ENCODE measurements at regions not wholly inside any gene's neighbourhood (a gene's known extent, or its start where the extent isn't known, plus 50 kb on each side); places are given as distances from the start of the nearest gene placed in this dataset.

DNA sequence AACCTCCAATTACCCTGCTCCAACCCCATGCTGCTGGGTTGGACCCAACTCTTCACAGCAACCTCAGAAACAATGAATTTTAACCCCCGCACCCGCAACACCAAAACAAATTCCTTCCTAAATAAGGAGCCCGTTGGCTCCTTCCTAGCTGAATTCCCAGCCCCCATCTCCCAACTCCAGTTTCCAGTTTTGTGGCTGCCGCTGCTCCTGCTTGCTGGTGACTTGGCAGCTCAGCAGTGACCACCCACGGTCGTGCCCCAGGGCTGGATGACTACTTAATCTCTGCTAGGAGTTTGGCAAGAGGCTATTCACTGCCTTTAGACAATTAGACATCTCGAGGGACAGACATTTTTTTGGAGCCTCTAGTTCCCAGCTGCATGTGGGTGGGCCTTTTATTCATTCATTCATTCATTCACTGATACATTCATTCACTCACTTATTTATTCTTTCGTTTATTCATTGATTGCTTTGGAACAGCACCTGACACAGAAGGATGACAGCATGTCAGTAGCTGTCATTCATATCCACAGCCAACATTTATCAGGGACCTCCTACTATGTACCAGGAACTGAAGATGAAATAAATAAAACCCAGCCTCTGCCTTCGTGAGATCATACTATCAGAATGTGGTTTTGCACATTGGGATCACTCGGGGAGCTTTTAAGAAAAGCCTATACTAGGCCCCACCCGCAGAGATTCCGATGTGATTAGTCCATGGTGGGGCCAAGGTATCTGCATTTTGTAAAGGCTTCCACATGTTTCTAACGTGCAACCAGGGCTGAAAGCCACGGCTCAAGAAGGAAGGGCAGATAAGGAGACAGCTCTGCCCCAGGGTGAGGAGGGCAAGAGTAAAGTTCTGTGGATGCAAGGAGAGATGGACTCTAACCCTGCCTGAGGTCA, 256.5 kb downstream of the SHQ1 start:
- DNase-seq = no peak

DNA sequence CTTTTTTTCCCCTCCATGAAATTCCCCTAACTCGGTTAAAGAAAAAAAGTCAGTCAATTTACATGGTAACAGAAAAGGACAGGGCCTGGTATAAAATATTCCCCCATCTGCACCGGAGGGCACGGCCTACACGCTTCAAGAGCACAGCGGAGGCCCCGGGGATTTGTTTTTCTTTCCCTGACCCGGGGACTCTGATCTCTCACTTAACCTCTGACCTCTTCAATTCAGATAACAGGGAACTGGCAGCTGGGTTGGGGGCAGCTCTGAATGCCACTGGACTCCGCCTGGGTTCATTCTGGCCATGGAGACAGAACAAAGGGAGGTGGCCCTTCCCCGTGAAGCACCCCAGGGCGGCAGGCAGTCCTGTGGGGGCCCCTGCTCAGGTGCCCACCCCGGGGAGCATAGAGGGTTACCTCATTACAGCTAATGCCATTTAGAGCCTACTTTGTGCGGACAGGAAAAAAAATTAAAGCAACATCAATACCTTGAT, 257.5 kb downstream of the SHQ1 start:
- no peak for DNase-seq

DNA sequence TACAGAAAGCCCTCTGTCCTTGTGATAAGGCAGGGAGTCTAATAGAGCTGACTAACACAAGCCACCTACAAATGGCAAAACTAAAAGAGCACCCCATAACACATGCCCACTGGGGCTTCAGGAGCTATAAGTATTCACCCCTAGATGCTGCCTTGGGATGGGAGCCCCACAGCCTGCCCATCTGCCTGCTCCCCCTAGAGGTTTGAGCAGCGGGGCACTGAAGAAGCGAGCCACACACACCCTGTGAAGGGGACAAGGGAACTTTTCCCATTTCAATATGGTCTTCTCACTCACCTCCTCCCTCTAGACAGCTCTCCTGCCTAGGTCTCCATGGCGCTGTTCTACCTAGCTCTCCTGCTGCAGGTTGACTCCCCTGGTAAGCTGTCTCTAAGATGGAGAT, 261.0 kb downstream of the SHQ1 start:
- no peak for DNase-seq

DNA sequence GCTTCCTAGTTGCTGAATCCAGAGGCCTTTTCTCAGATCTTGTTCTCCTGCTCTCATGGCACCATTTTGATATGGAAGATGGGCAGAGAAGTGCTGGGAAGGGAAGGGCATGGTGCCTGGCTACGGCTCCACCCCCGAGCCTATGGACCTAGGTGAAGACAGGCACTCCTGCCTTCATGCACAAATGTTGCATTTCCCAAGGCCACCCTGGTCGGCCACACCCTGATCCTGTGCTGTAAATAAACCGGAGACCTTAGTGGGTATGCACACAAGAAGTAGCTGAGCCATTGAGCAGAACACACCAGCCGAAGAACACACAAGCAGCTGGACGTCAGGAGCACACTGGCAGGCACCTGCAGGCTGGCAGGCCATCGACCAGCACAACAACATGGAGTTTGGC, 261.6 kb downstream of the SHQ1 start:
- no peak for DNase-seq

DNA sequence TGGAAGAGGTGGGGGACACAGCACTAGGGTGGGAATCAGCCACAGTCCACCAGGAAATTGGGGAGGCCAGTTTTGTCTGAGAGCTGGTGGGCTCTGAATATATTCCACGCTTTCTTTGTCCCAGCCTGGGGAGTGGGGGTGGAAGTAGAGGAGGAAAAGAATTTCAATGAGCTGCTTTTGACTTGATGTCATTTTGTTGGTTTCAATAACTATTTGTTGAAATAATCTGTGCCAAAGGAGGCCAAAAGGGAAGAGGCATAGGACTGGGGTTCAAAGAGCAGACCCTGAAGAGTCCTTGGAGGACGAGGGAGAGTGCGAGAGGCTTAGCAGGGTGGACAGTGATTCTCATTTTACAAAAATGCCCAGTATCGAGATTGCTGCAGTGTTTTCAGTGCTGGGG, 262.3 kb downstream of the SHQ1 start:
- no peak for DNase-seq

DNA sequence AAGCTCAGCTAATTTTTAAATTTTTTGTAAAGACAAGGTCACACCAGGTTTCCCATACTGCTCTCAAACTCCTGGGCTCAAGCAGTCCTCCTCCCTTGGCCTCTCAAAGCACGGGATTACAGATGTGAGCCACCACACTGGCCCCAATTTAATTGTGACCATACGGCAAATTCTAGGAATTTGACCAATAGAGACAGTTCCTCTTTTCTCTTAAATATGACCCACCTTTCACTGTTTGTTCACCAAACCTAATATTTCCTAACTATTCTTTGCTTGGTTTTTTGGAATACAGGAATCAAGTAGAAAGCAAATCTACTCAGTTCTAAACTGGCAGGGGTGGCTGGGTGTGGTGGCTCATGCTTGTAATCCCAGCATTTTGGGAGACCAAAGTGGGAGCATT, 264.0 kb downstream of the SHQ1 start:
- DNase-seq = no peak

DNA sequence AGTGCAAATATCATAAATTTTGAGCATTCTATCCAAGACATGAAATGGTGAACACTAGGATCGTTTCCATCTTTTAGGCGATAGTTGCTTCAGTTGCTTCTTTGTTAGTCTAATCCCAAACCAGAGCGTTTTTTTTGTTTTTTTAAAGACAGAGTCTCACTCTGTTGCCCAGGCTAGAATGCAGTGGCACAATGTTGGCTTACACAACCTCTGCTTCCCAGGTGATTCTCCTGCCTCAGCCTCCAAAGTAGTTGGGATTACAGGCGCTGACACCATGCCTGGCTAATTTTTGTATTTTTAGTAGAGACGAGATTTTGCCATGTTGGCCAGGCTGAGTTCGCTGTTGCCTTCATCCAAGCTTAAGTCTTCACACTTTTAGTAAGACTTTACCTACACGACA, 265.3 kb downstream of the SHQ1 start:
- DNase-seq = no peak

DNA sequence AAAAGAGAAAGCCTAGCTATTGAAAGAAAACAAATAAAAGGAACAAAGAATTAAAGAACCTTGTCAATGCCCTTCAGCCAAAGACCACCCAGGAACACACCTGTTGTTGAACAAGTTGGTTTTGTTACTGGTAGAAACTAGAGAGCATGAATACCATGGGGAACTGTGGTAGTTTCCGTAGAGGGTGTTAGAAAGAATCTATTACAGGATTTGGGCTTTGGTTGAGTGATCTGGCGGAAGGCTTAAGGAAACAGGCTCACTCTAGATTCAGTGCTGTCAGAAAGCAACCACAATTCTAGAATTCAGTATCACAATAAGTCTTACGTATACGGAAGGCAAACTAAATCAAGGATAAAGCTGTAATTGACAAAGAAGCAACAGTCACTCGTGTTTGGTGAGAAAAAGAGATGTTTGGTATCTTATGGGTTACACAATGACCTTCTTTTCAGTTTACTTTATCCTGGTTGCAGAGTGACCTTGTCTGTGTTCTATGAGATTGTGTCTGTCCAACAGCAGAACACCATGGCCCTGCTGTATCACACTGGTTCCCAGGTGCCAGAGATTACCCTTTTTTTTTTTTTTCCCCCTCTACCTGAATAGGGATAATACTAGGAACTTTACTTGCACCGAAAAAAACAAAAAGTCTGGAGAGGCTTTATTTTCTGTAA, 265.9 kb downstream of the SHQ1 start:
- no peak for DNase-seq

DNA sequence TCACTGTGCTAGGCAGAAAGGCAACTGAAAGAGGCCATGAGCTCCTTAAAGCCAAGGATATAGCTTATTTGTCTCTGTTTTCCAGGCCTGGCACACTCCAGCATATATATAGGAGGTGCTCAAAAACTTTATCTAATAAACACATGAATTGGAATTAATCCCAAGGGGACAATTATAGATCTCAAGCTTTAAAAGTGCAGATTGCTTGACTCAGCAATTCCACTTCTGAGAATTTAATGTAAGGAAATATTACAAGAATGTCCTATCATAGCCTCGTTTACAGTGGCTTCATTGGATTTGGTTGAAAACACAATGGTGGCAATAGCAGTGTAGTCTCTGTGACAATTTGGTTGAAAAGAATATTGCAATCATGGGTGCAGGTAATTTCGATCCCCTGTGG, 267.3 kb downstream of the SHQ1 start:
- DNase-seq = no peak

DNA sequence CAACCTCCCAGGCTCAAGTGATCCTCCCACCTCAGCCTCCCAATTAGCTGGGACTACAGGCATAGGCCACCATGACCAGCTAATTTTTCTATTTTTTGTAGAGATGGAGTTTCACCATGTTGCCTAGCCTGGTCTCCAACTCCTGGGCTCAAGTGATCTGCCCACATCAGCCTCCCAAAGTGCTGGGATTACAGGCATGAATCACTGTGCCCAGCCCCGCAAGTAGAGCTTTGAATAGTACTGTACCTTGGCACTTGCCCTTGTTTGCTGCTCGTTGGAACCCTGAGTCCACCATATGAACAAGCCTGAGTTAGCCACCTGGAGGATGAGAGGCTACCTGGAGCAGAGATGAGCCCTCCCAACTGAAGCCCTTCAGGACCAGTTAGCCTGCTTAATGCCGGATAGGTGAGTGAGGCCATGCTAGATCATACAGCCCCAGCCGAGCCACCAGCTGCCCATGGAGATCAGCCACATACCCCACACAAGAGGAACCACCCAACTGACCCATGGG, 267.9 kb downstream of the SHQ1 start:
- no peak for DNase-seq

DNA sequence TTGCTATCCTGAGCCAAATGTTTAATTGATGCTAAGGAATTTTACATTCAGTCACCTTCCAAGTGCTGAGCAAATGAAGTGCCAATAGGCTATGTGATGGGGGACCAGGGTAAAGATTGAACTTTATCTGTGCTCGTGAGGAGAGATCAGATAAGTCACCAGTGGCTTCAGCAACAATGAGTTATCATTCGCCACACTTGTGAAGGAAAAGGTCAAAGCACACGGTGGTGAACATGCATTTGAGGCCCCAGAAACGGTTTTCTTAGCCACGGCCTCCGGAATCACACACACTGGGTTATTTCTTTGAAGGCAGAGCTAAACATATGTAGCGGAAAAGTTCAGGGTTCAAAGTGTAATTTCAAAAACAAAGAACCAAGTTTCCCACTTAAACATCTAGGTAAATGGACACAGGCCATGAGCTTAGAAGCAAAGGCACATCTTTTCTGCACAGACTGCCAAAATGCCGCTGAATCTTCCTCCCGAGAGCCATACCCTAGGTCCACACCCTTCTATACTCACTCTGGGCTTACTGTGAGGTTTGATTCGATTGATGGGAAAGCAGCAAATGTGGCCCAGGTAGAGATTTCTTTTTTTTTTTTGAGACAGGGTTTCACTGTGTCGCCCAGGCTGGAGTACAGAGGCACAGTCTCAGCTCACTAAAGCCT, 268.5 kb downstream of the SHQ1 start:
- no peak for DNase-seq

DNA sequence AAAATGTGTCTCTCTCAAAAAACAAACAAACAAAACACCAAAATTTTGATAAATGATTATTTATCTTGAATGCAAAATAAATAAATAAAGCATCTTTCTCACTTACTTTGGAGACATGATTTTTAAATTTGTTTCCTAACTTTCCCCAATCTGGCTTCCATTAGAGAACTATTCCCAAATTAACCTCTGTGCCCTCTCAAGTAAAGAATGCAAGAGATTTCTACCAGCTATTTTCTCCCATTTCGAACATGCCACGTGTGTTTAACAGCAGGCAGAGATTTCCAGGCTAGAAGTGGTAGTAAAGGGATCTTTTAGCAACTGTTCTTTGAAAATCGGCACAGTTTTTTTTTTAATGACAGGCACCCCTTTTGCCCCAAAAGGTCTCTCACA, 269.1 kb downstream of the SHQ1 start:
- no peak for DNase-seq

DNA sequence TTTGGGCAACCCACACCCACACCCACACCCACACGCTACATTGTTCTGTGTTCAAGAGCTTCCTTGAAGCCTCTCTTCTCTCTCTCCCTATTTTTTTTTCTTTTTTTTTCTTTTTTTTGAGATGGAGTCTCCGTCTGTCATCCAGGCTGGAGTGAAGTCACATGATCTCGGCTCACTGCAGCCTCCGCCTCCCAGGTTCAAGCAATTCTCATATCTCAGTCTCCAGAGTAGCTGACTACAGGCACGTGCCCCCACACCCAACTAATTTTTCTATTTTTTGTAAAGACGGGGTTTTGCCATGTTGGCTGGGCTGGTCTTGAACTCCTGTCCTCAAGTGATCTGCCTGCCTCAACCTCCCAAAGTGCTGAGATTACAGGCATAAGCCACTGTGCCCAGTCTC, 271.1 kb downstream of the SHQ1 start:
- DNase-seq = no peak

DNA sequence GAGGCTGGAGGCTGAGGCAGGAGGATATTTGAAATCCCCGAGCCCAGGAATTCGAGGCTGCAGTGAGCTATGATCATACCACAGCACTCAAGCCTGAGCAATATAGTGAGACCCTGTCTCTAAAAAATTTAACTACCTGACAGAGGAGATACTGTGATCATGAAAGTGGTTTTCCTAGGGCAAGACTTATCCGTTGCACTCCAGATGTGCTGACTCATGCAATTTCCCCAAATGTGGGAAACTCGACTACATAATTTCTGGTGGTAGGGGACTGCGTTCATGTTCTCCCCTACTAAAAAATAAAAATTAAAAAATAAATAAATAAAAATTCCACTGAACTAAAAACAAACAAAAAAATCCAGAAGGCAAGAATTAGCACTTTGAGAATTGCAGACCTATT, 271.7 kb downstream of the SHQ1 start:
- DNase-seq = no peak

DNA sequence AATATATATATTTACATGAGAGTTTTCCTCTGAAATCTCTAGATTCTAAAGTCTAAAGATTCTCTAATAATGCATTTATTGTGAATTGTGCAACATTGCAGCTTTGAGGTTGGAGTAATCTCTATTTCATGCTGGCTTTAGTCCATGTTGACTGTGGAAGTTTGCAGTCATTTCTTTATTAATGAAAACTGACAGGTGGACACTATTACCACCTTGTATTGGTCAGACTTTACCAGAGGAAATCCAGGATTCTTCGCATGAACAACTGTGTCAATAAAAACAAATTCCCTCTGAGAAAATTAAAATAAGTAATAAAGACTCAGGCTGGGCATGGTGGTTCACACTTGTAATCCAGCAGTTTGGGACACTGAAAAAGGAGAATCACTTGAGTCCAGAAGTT, 274.1 kb downstream of the SHQ1 start:
- no peak for DNase-seq

DNA sequence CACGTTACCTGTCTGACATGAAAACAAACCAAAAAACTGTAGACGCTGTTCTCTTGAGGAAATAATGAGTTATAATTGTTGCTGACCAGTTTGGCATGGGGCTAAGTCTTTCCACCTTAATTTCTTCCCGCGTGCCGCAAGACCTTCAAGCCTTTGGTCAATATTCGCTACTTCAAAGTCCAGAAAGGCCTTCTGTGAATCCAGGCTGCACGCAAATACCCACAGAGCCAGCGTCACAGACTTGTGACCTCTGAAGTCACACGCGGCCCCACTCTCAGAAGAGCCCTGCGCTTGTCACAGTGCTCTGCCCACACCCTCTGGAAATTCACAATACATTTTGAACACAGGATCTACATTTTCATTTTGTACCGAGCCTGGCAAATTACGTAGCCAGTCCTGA, 275.2 kb downstream of the SHQ1 start:
- no peak for DNase-seq

DNA sequence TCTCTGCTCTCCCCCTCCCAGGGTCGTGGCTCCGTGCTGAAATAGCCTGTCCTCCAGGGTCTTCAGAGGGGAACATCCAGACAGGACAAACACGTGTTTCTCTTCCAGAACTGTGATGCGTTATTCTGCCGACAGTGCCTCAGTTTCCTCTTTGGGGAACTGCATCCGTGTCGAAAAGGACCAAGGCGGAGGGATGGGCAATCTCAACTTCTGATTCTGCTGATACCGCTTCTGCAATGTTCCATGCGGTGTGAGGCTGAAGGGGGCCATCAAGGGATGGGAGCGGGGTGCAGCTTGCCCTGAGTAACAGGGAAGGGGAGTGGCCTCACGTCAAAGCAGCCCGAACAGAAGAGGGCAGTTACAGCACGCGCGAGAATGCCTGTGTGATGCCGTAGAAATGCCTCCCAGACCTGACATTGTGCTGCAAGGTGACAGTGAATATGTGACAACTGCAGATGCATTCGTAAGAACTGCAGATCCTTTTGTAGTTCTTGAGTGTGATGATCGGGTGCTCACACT, 275.7 kb downstream of the SHQ1 start:
- DNase-seq = no peak

DNA sequence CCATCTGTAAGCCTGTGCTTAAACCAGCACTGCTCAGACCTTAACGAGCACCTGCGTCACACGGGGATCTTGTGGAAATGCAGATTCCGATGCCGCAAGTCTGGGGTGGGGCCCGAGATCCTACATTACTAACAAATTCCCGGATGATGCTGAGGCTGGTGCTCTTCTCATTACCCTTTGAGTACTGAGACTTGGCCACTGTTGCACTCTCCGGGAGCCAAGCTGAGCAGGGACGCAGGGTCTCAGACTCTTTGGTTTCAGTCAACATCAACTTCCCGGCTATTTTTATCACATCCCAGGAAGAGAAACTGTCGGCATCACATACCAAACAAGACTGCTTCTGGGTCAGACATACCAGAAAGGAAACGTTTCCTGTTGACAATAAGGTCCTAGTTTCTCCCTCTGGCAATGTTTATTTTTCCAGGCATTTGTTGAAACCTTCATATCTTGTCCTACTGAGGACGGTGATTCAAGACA, 276.6 kb downstream of the SHQ1 start:
- no peak for DNase-seq

DNA sequence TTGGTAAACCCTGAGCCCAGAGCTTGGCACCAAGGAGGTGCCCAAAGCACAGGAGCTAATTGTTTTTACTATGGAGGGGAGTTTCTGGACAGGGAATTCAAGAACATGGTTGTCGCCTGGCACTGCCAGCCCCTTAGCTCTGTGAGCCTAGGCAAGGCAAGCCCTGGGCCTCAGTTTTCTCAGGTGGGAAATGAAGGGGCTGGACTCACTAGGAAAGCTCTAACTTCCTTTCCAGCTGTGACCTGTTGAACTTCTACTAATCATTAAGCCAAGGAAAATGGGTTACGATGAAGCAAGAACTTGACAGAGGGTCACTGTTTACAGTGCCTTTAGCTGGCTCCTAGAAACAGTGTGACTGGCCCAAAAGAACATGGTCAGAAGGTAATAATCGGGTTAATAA, 277.2 kb downstream of the SHQ1 start:
- no peak for DNase-seq

DNA sequence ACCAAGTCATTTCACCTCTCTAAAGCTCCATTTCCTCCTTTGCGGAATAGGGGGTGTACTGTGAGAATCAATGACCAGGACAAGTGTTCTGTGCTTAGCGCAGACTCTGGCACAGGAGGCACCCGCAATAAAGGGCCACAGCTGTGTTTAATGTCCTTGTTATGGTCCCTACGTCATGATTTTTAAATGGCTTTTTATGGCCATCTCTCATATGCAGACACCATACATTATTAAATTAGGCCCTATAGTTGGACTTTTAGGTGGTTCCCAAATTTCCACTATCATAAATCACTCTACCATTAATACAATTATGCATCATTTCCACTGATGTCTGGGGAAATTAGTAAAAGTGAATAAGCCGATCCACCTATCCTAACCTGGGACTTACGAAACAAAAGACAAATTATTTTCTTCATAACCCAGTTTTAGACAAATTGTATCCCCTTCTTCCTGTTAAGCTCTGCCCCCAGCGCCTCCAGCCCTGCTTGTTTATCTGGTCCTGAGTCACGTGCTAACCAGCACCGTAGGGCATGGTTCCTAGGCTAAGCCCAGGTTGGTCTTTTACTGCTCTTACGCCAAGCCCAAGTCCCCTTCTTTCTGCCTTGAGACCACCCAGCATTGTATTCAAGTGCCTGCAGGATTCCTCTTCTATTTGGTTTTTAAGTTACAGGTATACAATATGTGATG, 278.3 kb downstream of the SHQ1 start:
- DNase-seq = no peak

DNA sequence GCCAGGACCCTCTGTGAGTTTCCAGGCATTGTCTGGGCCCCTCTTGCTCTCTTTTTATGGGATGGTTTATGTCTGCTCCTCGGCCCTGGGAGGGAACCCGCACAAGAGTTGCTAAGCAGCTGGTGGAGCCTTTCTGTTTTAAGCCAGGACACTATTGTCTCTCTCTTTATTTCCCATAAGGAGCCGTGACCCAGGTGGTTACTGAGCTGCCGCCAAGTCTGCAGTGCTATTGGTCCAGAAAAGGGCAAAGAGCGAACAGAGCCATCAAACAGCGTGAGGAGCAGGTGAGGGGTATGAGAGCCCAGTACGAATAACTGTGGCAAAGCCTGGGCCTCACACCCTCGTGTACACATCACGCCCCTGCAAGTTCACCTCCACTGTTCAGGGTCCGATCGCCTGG, 280.2 kb downstream of the SHQ1 start:
- no peak for DNase-seq

DNA sequence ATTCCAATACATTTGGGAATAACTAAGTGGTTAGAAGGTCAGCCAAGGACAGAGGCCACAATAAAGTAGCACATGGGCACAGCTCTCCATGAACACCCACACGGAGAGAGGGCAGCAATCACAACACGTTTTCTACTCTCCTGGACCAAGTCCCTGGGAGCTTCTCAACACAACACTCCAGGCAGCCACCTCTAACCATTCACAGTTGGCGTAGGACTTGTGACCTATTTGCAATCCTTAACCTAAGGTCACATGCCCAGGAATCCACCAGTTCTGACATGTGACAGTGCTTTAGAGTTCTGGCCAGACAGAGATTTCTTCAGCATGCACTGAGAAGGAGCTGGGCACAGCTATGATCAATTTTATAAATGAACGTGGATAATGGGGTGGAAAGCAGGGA, 280.8 kb downstream of the SHQ1 start:
- DNase-seq = no peak

DNA sequence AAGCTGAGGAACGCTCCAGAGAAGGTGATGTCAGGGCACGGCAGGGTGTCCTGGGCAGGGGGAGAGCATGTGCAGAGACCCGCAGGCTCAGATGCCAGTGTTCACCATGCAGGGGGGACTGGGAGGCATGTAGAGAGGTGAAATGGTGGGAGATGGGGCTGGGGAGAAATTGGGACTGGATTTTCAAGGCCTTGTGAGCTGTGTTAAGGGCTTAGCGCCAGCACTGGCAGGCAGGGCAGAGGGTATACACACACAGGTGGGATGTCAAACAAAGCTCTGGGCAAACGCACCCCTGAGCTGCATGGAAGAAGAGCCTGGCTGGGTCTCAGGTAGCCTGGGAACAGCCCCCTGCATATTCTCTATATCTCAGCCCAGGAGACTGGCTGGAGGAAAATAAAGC, 282.7 kb downstream of the SHQ1 start:
- no peak for DNase-seq

Measured in SHP77 treated with DMSO at 0.1 percent for 48 hours (cell line).